Stimulated activated CD8-positive, alpha-beta memory T cell treated with anti-CD3 and anti-CD28 coated beads, Interleukin-4, amount 100 ng/mL, for 4 hours (primary cell): ENCODE measurements at regions not wholly inside any gene's neighbourhood (a gene's known extent, or its start where the extent isn't known, plus 50 kb on each side); places are given as distances from the start of the nearest gene placed in this dataset.
"Not testable (repeated sequence)": the region's sequence is repeated elsewhere in the genome, so short reads cannot be mapped to it uniquely, and the experiment has no call there.

ENCODE experiments used
- DNase-seq, 2 donors: peaks; one replicate each; pipeline ENCODE4 v3.0.0-alpha.2; 2020; ENCODE audit warnings: low read depth in 2 of 2, low spot score in 1 of 2

- no peak for DNase-seq
Observed at GRCh38 chr10:14429043-14429700, 98.4 kb upstream of the FRMD4A start.

- DNase-seq, result no peak
Observed at GRCh38 chr10:14425034-14425433, 94.3 kb upstream of the FRMD4A start.

GRCh38 chr10:14423111-14423744 is 92.5 kb upstream of the FRMD4A start:
- DNase-seq, result no peak

- DNase-seq, result no peak
Observed at GRCh38 chr10:14422431-14422830, 91.7 kb upstream of the FRMD4A start.

GRCh38 chr10:14421941-14422340 is 91.2 kb upstream of the FRMD4A start:
- DNase-seq, result no peak

GRCh38 chr10:14417336-14417735 is 86.6 kb upstream of the FRMD4A start:
- not testable (repeated sequence) for DNase-seq

- DNase-seq, result no peak
Observed at GRCh38 chr10:14416308-14416700, 85.6 kb upstream of the FRMD4A start.

- no peak for DNase-seq
Observed at GRCh38 chr10:14415676-14416307, 85.1 kb upstream of the FRMD4A start.

GRCh38 chr10:14414901-14415300 is 84.2 kb upstream of the FRMD4A start:
- DNase-seq, result no peak

- DNase-seq, result no peak
Observed at GRCh38 chr10:14413523-14413922, 82.8 kb upstream of the FRMD4A start.

- DNase-seq, result no peak
Observed at GRCh38 chr10:14412624-14413023, 81.9 kb upstream of the FRMD4A start.

- DNase-seq, result no peak
Observed at GRCh38 chr10:14409856-14410458, 79.2 kb upstream of the FRMD4A start.

- DNase-seq, result no peak
Observed at GRCh38 chr10:14409247-14409646, 78.5 kb upstream of the FRMD4A start.

GRCh38 chr10:14408139-14408538 is 77.4 kb upstream of the FRMD4A start:
- DNase-seq, result no peak

- DNase-seq, result no peak
Observed at GRCh38 chr10:14407567-14407966, 76.8 kb upstream of the FRMD4A start.

GRCh38 chr10:14405076-14406065 is 74.6 kb upstream of the FRMD4A start:
- no peak for DNase-seq

GRCh38 chr10:14403881-14404623 is 73.3 kb upstream of the FRMD4A start:
- no peak for DNase-seq

- no peak for DNase-seq
Observed at GRCh38 chr10:14403359-14403758, 72.6 kb upstream of the FRMD4A start.

- DNase-seq, result no peak
Observed at GRCh38 chr10:14399641-14400040, 68.9 kb upstream of the FRMD4A start.

GRCh38 chr10:14397066-14397465 is 66.3 kb upstream of the FRMD4A start:
- DNase-seq, result no peak
